LNCaP clone FGC (cell line): ENCODE measurements at regions not wholly inside any gene's neighbourhood (a gene's known extent, or its start where the extent isn't known, plus 50 kb on each side); places are given as distances from the start of the nearest gene placed in this dataset.

Source experiments
- DNase-seq: peaks from one replicate; pipeline ENCODE4 v3.0.0-alpha.2; 2011; ENCODE audit warnings: low read depth
- H3K4me3 ChIP-seq: 2 replicates; pipeline ENCODE4 v1.5.1; 2011; ENCODE audit warnings: mild to moderate bottlenecking, low read depth, low read length, control low read depth
- TF ChIP-seq, protein P1 (sequence below): IDR thresholded peaks from 2 replicates; pipeline ENCODE4 v1.5.1; 2012; ENCODE audit warnings: mild to moderate bottlenecking; ENCODE audit not compliant: control insufficient read depth, insufficient read depth; ENCODE audit errors: extremely low read depth

DNA sequence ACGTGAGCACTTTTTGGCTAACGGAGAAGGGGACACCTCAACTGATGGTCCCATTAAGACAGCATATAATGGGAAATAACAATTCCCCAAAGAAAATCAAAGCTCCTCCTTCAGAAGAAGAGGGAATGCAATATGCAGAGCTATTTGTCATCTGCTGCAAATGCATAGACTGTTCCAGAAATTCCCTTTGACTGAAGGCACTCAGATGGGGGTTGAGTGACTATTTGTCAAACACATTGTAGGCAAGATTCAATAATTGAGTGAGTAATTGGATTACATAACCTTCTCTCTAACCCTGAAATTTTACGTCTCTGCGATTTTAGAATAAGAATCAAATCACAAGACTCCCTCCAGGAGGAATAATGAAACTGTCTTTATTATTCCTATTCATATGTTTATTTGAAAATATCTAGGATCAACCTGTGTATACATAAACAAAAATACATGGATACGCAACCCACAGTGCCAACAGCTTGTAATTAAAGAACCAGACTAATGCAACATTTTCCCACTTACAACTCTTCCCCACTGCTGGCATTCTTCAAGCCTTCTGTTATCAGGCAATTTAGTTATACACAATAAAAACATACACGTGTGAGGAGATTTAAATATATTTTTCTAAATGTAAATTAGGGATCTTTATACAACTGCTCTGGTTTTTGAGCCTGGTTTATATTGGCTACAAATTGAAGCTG is 256.6 kb downstream of the GBA3 start:
- no peak for DNase-seq
- TF ChIP-seq, protein P1, sequence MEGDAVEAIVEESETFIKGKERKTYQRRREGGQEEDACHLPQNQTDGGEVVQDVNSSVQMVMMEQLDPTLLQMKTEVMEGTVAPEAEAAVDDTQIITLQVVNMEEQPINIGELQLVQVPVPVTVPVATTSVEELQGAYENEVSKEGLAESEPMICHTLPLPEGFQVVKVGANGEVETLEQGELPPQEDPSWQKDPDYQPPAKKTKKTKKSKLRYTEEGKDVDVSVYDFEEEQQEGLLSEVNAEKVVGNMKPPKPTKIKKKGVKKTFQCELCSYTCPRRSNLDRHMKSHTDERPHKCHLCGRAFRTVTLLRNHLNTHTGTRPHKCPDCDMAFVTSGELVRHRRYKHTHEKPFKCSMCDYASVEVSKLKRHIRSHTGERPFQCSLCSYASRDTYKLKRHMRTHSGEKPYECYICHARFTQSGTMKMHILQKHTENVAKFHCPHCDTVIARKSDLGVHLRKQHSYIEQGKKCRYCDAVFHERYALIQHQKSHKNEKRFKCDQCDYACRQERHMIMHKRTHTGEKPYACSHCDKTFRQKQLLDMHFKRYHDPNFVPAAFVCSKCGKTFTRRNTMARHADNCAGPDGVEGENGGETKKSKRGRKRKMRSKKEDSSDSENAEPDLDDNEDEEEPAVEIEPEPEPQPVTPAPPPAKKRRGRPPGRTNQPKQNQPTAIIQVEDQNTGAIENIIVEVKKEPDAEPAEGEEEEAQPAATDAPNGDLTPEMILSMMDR, result no peak
- no peak overlapping the region for H3K4me3 ChIP-seq

DNA sequence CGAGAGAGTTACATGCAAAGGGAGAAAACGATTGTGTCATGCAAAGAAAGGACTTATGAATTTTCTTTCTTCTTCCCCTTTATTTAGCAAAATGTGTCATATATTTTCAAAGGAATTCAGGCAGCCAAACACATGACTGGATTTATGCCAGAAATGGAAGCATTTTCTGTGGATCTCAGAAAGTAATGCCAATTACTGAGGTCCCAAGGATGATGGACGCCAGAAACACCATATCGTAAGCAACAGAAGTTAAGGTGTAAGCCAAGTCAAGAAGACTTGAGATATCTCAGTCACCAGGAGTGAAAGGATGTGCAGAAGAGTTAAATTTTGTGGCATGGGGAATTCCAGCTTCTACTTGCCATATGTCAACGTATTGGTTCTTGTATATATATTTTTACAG is 255.1 kb downstream of the GBA3 start:
- no peak overlapping the region for H3K4me3 ChIP-seq
- no peak for DNase-seq
- TF ChIP-seq, protein P1, result no peak

DNA sequence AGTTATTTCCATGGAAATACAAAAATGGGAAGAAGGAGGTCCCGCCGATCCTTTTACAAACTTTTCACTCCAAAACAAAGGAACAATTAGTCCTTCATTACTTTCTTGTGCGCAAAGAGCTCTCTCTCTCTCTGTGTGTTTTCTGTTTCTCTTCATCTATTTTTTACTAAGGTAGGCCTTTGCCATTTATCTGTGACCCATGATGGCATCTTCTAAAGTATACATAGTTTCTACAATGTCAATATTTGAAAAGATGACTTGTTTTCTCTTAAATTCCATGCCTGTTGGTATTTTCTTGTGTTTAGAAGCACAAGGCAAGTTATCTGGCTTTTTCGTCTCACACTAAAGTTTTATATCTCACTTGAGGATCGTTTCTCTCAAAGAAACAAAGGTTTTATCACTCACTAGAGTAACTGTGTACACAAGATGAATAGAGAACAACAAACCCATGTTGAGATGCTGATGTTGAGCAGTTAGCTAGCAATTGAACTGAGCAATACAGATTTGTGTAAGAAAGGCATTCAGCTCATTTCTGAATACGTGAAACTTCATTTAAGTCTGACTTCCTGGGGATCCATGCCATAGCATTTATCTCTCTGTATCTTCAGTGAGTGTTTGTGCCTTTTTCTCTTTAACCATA is 250.3 kb downstream of the GBA3 start:
- no peak for DNase-seq
- no peak overlapping the region for H3K4me3 ChIP-seq

DNA sequence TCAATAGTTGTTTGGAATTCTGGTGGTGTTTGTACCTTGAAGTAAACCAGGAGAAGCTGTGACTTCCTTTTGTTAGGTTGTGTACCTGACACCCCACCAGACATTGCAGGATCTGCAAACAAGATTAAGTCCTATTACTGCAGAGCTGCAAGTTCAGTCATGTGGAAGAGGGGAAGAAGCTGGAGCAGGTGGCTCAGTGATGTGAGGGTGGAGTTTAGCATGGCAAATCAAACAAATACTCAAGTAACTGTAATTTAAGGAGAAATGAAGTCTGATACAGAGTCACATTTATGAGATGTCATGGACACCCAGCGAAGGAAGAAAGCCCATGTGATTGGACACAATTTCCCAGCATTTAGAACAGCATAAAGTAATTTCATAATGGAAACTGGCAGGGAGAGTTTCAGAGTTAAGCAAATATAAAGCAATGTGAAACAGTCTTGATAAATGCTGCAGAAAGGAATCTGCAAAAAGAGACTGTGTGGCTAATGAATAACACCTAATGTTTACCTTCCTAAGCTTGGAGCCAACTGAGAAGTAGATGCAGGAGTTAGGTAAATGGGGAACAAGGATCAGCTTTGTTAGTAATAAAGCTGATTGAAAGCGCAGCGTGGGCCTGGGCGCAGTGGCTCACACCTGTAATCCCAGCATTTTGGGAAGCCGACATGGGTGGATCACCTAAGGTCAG is 249.1 kb downstream of the GBA3 start:
- H3K4me3 ChIP-seq, result no peak overlapping the region
- TF ChIP-seq, protein P1, result no peak
- no peak for DNase-seq

More for the DNA sequence above, 250.3 kb downstream of the GBA3 start:
- TF ChIP-seq, protein P1, result no peak

DNA sequence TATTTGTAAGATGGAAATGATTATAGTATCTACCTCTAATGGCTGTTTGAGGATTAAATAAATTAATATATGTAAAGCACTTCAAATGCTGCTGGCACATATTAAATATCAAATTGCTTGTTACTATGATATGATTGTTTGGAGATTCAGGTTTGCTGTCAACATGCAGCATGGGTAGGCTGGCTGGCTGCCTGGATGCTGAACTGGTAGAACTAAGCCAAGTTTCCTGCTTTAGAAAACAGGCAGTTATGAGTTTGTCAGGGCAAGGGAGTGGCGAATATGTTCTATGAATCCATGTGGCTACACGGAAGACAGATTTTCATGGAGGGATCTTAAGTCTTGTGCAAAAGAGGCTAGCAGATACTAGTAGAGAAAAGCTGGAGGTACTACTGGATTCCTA is 239.6 kb downstream of the GBA3 start:
- TF ChIP-seq, protein P1, result no peak
- no peak for DNase-seq
- no peak overlapping the region for H3K4me3 ChIP-seq

DNA sequence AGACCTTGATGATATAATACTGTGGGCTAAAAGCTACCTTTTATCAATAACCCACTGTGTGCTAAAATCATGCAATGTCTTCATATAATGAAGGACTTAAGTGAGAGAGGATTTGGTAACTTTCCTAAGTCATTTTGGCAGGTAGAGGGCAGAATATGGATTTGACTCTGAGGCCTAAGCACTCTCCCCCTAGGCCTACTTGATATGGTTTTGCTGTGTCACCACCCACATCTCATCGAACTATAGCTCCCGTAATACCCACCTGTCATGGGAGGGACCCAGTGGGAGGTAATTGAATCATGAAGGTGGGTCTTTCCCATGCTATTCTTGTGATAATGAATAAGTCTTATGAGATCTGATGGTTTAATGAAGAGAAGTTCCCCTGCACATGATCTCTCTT is 229.7 kb downstream of the GBA3 start:
- H3K4me3 ChIP-seq, result no peak overlapping the region
- TF ChIP-seq, protein P1, result no peak
- no peak for DNase-seq
